ENCODE measurements at regions not wholly inside any gene's neighbourhood (a gene's known extent, or its start where the extent isn't known, plus 50 kb on each side); places are given as distances from the start of the nearest gene placed in this dataset.

DNA sequence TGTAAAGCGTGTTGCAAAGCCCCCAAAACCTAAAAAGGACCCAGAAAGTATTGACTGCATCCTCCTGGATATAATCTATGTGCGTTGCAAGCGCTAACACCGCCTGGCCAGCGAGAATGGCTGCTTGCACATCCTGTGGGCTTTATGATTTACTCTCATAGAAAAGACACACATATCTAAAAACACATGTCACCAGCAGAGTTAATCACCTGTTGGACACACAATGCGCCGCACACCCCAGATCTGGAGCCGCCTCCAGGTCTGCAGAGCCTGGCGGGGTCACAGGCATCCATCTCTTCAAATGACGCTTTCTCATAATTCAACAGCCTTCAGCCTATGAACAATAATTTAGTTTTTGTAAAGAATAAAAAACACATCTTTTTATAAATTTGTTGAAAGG lies 186.5 kb downstream of the RTP5 start:
- no peak for TF ChIP-seq EP300 (IDR thresholded peaks at IDR 0.05)
- TF ChIP-seq, protein P1, sequence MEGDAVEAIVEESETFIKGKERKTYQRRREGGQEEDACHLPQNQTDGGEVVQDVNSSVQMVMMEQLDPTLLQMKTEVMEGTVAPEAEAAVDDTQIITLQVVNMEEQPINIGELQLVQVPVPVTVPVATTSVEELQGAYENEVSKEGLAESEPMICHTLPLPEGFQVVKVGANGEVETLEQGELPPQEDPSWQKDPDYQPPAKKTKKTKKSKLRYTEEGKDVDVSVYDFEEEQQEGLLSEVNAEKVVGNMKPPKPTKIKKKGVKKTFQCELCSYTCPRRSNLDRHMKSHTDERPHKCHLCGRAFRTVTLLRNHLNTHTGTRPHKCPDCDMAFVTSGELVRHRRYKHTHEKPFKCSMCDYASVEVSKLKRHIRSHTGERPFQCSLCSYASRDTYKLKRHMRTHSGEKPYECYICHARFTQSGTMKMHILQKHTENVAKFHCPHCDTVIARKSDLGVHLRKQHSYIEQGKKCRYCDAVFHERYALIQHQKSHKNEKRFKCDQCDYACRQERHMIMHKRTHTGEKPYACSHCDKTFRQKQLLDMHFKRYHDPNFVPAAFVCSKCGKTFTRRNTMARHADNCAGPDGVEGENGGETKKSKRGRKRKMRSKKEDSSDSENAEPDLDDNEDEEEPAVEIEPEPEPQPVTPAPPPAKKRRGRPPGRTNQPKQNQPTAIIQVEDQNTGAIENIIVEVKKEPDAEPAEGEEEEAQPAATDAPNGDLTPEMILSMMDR (IDR thresholded peaks at IDR 0.05), result no peak
- no peak for TF ChIP-seq SREBF2 (IDR thresholded peaks at IDR 0.05)
- no peak for TF ChIP-seq POLR2A (IDR thresholded peaks at IDR 0.05; ENCODE audit: low read length)
- TF ChIP-seq CBX2 (IDR thresholded peaks at IDR 0.05; ENCODE audit: borderline replicate concordance, low read depth), result no peak
- TF ChIP-seq, protein P2, sequence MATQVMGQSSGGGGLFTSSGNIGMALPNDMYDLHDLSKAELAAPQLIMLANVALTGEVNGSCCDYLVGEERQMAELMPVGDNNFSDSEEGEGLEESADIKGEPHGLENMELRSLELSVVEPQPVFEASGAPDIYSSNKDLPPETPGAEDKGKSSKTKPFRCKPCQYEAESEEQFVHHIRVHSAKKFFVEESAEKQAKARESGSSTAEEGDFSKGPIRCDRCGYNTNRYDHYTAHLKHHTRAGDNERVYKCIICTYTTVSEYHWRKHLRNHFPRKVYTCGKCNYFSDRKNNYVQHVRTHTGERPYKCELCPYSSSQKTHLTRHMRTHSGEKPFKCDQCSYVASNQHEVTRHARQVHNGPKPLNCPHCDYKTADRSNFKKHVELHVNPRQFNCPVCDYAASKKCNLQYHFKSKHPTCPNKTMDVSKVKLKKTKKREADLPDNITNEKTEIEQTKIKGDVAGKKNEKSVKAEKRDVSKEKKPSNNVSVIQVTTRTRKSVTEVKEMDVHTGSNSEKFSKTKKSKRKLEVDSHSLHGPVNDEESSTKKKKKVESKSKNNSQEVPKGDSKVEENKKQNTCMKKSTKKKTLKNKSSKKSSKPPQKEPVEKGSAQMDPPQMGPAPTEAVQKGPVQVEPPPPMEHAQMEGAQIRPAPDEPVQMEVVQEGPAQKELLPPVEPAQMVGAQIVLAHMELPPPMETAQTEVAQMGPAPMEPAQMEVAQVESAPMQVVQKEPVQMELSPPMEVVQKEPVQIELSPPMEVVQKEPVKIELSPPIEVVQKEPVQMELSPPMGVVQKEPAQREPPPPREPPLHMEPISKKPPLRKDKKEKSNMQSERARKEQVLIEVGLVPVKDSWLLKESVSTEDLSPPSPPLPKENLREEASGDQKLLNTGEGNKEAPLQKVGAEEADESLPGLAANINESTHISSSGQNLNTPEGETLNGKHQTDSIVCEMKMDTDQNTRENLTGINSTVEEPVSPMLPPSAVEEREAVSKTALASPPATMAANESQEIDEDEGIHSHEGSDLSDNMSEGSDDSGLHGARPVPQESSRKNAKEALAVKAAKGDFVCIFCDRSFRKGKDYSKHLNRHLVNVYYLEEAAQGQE (IDR thresholded peaks at IDR 0.05), result no peak
- no peak for TF ChIP-seq MAFK (IDR thresholded peaks at IDR 0.05; ENCODE audit: partially characterized antibody)
- no peak for TF ChIP-seq RAD21 (conservative IDR thresholded peaks at IDR 0.05 in 1 of 2, IDR thresholded peaks at IDR 0.05 in 1 of 2)
- TF ChIP-seq KDM5A (IDR thresholded peaks at IDR 0.05), result no peak
- TF ChIP-seq JUN (IDR thresholded peaks at IDR 0.05), result no peak
- TF ChIP-seq RFX5 (IDR thresholded peaks at IDR 0.05), result no peak
- TF ChIP-seq NPAS2 (CRISPR knock-in tag; IDR thresholded peaks at IDR 0.05; ENCODE audit: borderline replicate concordance), result no peak
- TF ChIP-seq SMC3 (IDR thresholded peaks at IDR 0.05), result no peak
- TF ChIP-seq PHF8 (IDR thresholded peaks at IDR 0.05; ENCODE audit: borderline replicate concordance, low read depth), result no peak

Data from A549 (cell line).